Caco-2 (cell line): ENCODE measurements at regions not wholly inside any gene's neighbourhood (a gene's known extent, or its start where the extent isn't known, plus 50 kb on each side); places are given as distances from the start of the nearest gene placed in this dataset.
"Not testable (repeated sequence)": the region's sequence is repeated elsewhere in the genome, so short reads cannot be mapped to it uniquely, and the experiment has no call there.

Source experiments
- BruUV-seq: library from RNA; stranded (reverse); fragments of 400-500 nt; replicated peaks from 2 replicates; lab custom pipeline; 2021; lab: Mats Ljungman, UMichigan
- CTCF ChIA-PET: fragments of 300-600 bp; sonication (Branson Sonifier 250); formaldehyde crosslinking; loops from one replicate; lab custom pipeline; 2022; ENCODE audit warnings: antibody characterized with exemption; lab: Charles Lee
- POLR2A ChIA-PET: fragments of 300-600 bp; sonication (Branson Sonifier 250); formaldehyde crosslinking; loops from one replicate; lab custom pipeline; 2022; ENCODE audit warnings: antibody characterized with exemption; lab: Charles Lee
- DNase-seq, 2 experiments: peaks; one replicate each; pipeline versions ENCODE4 v3.0.0 to v3.0.0-alpha.2; 2020 to 2022
- H3K27me3 ChIP-seq: replicated peaks from 2 replicates; pipeline ENCODE4 v1.6.0; 2011; ENCODE audit warnings: low read length; ENCODE audit not compliant: control insufficient read depth, insufficient read depth
- H3K36me3 ChIP-seq: 2 replicates; pipeline ENCODE4 v1.5.1; 2011; ENCODE audit warnings: low read length; ENCODE audit not compliant: control insufficient read depth, insufficient read depth
- H3K4me1 ChIP-seq: fragments of 250-450 bp; sonication (Bioruptor Pico); 2 replicates; pipeline ENCODE4 v1.5.1; 2020; ENCODE audit warnings: mild to moderate bottlenecking
- H3K4me3 ChIP-seq: 2 replicates; pipeline ENCODE4 v1.5.1; 2011; ENCODE audit warnings: low read depth, mild to moderate bottlenecking, control low read depth, low read length
- H3K9me3 ChIP-seq: fragments of 250-450 bp; sonication (Bioruptor Pico); 2 replicates; pipeline ENCODE4 v1.5.1; 2020; ENCODE audit warnings: mild to moderate bottlenecking, moderate library complexity
- H3K27ac Mint-ChIP-seq: one replicate; pipeline ENCODE4 v1.8.0; 2022; ENCODE audit warnings: mixed read lengths; ENCODE audit not compliant: unreplicated experiment
- H3K27me3 Mint-ChIP-seq: one replicate; pipeline ENCODE4 v1.8.0; 2022; ENCODE audit warnings: mixed read lengths; ENCODE audit not compliant: insufficient read depth, unreplicated experiment
- H3K36me3 Mint-ChIP-seq: one replicate; pipeline ENCODE4 v1.8.0; 2022; ENCODE audit warnings: mild to moderate bottlenecking, mixed read lengths; ENCODE audit not compliant: insufficient read depth, unreplicated experiment
- H3K4me1 Mint-ChIP-seq: one replicate; pipeline ENCODE4 v1.8.0; 2022; ENCODE audit warnings: low read depth, mixed read lengths; ENCODE audit not compliant: unreplicated experiment
- H3K4me3 Mint-ChIP-seq: one replicate; pipeline ENCODE4 v1.8.0; 2022; ENCODE audit warnings: mild to moderate bottlenecking, moderate library complexity, mixed read lengths; ENCODE audit not compliant: unreplicated experiment
- H3K9me3 Mint-ChIP-seq: one replicate; pipeline ENCODE4 v1.8.0; 2022; ENCODE audit warnings: mixed read lengths; ENCODE audit not compliant: unreplicated experiment
- intact Hi-C: fragments of 100-400 bp; cut with micrococcal nuclease; formaldehyde crosslinking; loops from one replicate; pipeline ENCODE4 v1.10.0; 2022; ENCODE audit not compliant: unreplicated experiment
- TF ChIP-seq, protein P1 (sequence below), 2 experiments: fragments of 200-600 bp in 1 of 2; IDR thresholded peaks; 1 replicate in 1 of 2; 2 replicates in 1 of 2; pipeline versions ENCODE4 v1.5.1 to v1.8.0; 2011 to 2022; ENCODE audit warnings: antibody characterized with exemption in 1 of 2, control low read depth in 1 of 2, inconsistent platforms in 1 of 2, low read depth in 1 of 2, low read length in 1 of 2, mild to moderate bottlenecking in 1 of 2, moderate library complexity in 1 of 2; ENCODE audit not compliant: insufficient read depth in 1 of 2, severe bottlenecking in 1 of 2, unreplicated experiment in 1 of 2

DNA sequence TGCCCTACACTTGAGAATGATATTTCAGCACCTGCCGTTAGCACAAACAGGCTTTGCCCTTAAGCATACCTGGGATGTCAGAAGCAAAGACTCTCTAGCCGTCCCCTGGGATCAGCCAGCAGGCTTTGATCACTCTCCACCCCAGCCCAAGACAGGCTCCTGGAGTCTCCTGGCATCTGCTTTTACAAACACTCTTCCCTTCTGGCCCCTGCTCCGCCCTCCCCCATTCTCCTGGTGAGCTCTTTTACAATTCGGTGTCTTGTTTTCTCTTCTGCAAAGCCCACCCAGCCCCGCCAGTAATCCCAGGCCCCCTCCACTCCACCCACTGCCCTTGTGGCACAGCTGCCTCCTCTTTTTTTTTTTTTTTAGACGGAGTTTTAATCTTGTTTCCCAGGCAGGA is 50.4 kb downstream of the KATNIP start:
- no peaks in the 10 kb centered on the region for H3K4me1 Mint-ChIP-seq
- H3K9me3 Mint-ChIP-seq: no peaks in the 10 kb centered on the region
- Histone ChIP-seq H3K4me3 (no peak overlapping the region), H3K36me3 (no peaks in the 10 kb centered on the region), H3K9me3 (no peaks in the 10 kb centered on the region), H3K27me3 (no peaks in the 10 kb centered on the region), H3K4me1 (no peaks in the 10 kb centered on the region)
- intact Hi-C loops: no loop called here
- ChIA-PET CTCF (no interaction called here), POLR2A (no interaction called here)
- BruUV-seq: no TSS peak
- no peak overlapping the region for H3K27ac Mint-ChIP-seq
- no peak for DNase-seq
- H3K36me3 Mint-ChIP-seq: no peaks in the 10 kb centered on the region
- H3K27me3 Mint-ChIP-seq: no peaks in the 10 kb centered on the region
- H3K4me3 Mint-ChIP-seq: no peak overlapping the region
- TF ChIP-seq, protein P1, sequence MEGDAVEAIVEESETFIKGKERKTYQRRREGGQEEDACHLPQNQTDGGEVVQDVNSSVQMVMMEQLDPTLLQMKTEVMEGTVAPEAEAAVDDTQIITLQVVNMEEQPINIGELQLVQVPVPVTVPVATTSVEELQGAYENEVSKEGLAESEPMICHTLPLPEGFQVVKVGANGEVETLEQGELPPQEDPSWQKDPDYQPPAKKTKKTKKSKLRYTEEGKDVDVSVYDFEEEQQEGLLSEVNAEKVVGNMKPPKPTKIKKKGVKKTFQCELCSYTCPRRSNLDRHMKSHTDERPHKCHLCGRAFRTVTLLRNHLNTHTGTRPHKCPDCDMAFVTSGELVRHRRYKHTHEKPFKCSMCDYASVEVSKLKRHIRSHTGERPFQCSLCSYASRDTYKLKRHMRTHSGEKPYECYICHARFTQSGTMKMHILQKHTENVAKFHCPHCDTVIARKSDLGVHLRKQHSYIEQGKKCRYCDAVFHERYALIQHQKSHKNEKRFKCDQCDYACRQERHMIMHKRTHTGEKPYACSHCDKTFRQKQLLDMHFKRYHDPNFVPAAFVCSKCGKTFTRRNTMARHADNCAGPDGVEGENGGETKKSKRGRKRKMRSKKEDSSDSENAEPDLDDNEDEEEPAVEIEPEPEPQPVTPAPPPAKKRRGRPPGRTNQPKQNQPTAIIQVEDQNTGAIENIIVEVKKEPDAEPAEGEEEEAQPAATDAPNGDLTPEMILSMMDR (IDR thresholded peaks at IDR 0.05; ENCODE audit: insufficient read depth in 1 of 2, low read depth in 1 of 2, low read length in 1 of 2, severe bottlenecking in 1 of 2, unreplicated experiment in 1 of 2): no peak

DNA sequence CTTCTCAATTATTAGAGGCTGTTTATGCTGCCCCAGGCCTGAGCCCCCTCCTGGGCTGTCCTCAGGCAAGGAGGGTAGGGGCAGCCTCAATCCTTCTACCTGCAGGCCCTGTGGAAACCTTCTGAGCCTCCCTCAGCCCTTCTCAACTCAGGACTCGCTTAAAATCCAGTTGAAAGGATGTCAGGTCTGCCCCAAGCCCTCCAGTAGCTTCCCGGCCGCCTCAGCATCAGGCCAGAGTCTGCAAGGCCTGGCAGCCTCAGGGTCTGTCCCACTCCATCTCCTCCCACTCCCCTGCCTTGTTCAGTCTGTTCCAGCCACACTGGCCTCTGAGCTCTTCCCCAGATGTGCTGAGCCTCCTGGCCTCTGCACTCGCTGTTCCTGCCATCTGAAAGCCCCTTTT is 52.2 kb downstream of the KATNIP start:
- TF ChIP-seq, protein P1 (IDR thresholded peaks at IDR 0.05; ENCODE audit: insufficient read depth in 1 of 2, low read depth in 1 of 2, low read length in 1 of 2, severe bottlenecking in 1 of 2, unreplicated experiment in 1 of 2): no peak
- intact Hi-C loops: no loop called here
- BruUV-seq: no TSS peak
- no peak for DNase-seq
- Mint-ChIP-seq H3K9me3 (no peaks in the 10 kb centered on the region), H3K4me3 (no peak overlapping the region), H3K27ac (no peak overlapping the region), H3K27me3 (no peaks in the 10 kb centered on the region), H3K36me3 (no peaks in the 10 kb centered on the region), H3K4me1 (no peaks in the 10 kb centered on the region)
- Histone ChIP-seq H3K4me1 (no peaks in the 10 kb centered on the region), H3K27me3 (no peaks in the 10 kb centered on the region), H3K36me3 (no peaks in the 10 kb centered on the region), H3K4me3 (no peak overlapping the region), H3K9me3 (no peaks in the 10 kb centered on the region)
- CTCF ChIA-PET: no interaction called here
- POLR2A ChIA-PET: no interaction called here

DNA sequence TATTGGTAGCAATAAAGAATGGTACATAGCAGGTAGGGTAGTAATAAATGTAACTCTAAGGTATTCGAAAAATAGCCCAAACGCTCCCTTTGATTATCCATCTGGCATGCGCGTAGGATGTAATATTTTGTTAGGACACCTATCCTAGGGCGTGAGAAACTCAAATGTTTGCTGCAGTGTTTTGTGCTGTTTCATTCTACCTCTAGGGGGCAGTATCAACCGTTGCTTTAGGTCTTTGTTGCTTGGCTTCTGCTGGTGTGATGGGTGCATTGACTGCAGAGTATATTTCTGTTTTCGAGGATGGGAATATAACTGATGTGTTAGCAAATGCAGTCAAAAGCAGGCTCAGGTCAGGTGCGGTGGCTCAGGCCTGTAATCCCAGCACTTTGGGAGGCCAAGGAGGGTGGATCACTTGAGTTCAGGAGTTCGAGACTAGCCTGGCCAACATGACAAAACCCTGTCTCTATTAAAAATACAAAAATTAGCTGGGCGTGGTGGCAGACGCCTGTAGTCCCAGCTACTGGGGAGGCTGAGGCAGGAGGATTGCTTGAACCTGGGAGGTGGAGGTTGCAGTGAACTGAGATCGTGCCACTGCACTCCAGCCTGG is 55.7 kb downstream of the KATNIP start:
- H3K27ac Mint-ChIP-seq, H3K27me3 Mint-ChIP-seq, H3K27me3 ChIP-seq, CTCF ChIA-PET, H3K4me1 Mint-ChIP-seq, BruUV-seq, H3K4me3 ChIP-seq, POLR2A ChIA-PET, intact Hi-C loops, H3K36me3 ChIP-seq, H3K4me1 ChIP-seq, H3K9me3 ChIP-seq, H3K9me3 Mint-ChIP-seq, H3K4me3 Mint-ChIP-seq, H3K36me3 Mint-ChIP-seq: not testable (repeated sequence)
- DNase-seq: peak in 1 of 2 experiments; percentile 17
- TF ChIP-seq, protein P1 (IDR thresholded peaks at IDR 0.05; ENCODE audit: insufficient read depth in 1 of 2, low read depth in 1 of 2, low read length in 1 of 2, severe bottlenecking in 1 of 2, unreplicated experiment in 1 of 2): peak; percentile 47 to 63
